Vagina (tissue), 2 donors: ENCODE measurements at regions not wholly inside any gene's neighbourhood (a gene's known extent, or its start where the extent isn't known, plus 50 kb on each side); places are given as distances from the start of the nearest gene placed in this dataset.

Experiments
- POLR2AphosphoS5 ChIP-seq, 2 donors: sonication (generic); formaldehyde crosslinking; IDR thresholded peaks; one replicate each; pipeline ENCODE4 v1.9.0; 2017; ENCODE audit warnings: antibody characterized with exemption in 2 of 2, mild to moderate bottlenecking in 2 of 2, low read depth in 1 of 2; ENCODE audit not compliant: insufficient read depth in 1 of 2
- TF ChIP-seq, protein P1 (sequence below), 3 experiments: fragments of 450-650 bp in 2 of 3; fragments of 200-600 bp in 1 of 3; sonication (generic) in 1 of 3; IDR thresholded peaks; one replicate each; pipeline ENCODE4 v1.5.1; 2017 to 2019; ENCODE audit warnings: antibody characterized with exemption in 3 of 3, mild to moderate bottlenecking in 2 of 3, moderate library complexity in 2 of 3

DNA sequence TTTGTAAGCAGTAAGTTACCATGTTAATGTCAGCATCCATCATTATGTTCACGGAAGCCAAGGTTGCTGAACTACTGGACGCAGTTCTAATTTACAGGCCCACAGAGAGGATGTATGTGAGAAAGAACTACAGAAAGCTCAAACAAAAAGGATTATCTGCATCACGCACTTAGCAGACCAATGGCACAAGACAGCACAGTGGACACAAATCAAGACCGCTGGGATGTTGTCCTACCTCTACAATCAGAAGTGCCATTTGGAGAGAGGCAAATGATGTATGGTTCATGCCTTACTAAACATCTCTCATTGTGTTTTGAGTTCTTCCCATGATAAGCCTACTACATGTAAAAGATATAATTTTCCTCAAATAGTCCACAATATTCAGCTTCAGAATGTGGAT is 330.7 kb upstream of the CHAC2 start:
- TF ChIP-seq, protein P1, sequence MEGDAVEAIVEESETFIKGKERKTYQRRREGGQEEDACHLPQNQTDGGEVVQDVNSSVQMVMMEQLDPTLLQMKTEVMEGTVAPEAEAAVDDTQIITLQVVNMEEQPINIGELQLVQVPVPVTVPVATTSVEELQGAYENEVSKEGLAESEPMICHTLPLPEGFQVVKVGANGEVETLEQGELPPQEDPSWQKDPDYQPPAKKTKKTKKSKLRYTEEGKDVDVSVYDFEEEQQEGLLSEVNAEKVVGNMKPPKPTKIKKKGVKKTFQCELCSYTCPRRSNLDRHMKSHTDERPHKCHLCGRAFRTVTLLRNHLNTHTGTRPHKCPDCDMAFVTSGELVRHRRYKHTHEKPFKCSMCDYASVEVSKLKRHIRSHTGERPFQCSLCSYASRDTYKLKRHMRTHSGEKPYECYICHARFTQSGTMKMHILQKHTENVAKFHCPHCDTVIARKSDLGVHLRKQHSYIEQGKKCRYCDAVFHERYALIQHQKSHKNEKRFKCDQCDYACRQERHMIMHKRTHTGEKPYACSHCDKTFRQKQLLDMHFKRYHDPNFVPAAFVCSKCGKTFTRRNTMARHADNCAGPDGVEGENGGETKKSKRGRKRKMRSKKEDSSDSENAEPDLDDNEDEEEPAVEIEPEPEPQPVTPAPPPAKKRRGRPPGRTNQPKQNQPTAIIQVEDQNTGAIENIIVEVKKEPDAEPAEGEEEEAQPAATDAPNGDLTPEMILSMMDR (IDR thresholded peaks at IDR 0.05), result no peak
- TF ChIP-seq POLR2AphosphoS5 (IDR thresholded peaks at IDR 0.05; ENCODE audit: insufficient read depth in 1 of 2, low read depth in 1 of 2), result no peak
